CD4-positive, alpha-beta T cell (primary cell): ENCODE measurements at regions not wholly inside any gene's neighbourhood (a gene's known extent, or its start where the extent isn't known, plus 50 kb on each side); places are given as distances from the start of the nearest gene placed in this dataset.

Source experiments
- ATAC-seq: fragments of 200-7000 bp; cut with Tn5 transposase; one replicate; pipeline ENCODE4 v1.10.0; 2022; ENCODE audit warnings: mild to moderate bottlenecking; ENCODE audit not compliant: poor library complexity
- CTCF ChIA-PET: fragments of 350-600 bp; sonication (Branson Sonifier 250); formaldehyde crosslinking; loops from one replicate; lab custom pipeline; 2021; ENCODE audit warnings: antibody characterized with exemption, inconsistent platforms; lab: Charles Lee
- POLR2A ChIA-PET: fragments of 350-600 bp; sonication (Branson Sonifier 250); formaldehyde crosslinking; loops from one replicate; lab custom pipeline; 2021; ENCODE audit warnings: antibody characterized with exemption, inconsistent platforms; lab: Charles Lee
- DNase-seq, 14 experiments: peaks; one replicate each; pipeline ENCODE4 v3.0.0-alpha.2; 2013 to 2020; ENCODE audit warnings: mixed read lengths in 2 of 14
- H3K27ac ChIP-seq, 2 donors: one replicate each; pipeline versions ENCODE4 v1.5.1 to v1.7.0; 2013; ENCODE audit warnings: low read length in 2 of 2, low read depth in 1 of 2, mild to moderate bottlenecking in 1 of 2
- H3K27me3 ChIP-seq, 2 experiments: 1 replicate in 1 of 2; 2 replicates in 1 of 2; pipeline versions ENCODE4 v1.6.1 to v1.7.0; 2013; ENCODE audit warnings: low read length in 2 of 2, control low read depth in 1 of 2, mild to moderate bottlenecking in 1 of 2, moderate library complexity in 1 of 2; ENCODE audit not compliant: insufficient read depth in 2 of 2, control insufficient read depth in 1 of 2
- H3K36me3 ChIP-seq: one replicate; pipeline ENCODE4 v1.6.1; 2013; ENCODE audit warnings: low read length, control low read depth; ENCODE audit not compliant: insufficient read depth
- H3K4me1 ChIP-seq: one replicate; pipeline ENCODE4 v1.6.1; 2013; ENCODE audit warnings: low read length, control low read depth; ENCODE audit not compliant: insufficient read depth
- H3K4me3 ChIP-seq: one replicate; pipeline ENCODE4 v1.5.1; 2013; ENCODE audit warnings: mild to moderate bottlenecking, low read length, moderate library complexity
- H3K9me3 ChIP-seq, 2 experiments: 1 replicate in 1 of 2; 2 replicates in 1 of 2; pipeline versions ENCODE4 v1.6.1 to v1.7.0; 2013; ENCODE audit warnings: low read length in 2 of 2, mild to moderate bottlenecking in 2 of 2, control low read depth in 1 of 2, moderate library complexity in 1 of 2; ENCODE audit not compliant: control insufficient read depth in 1 of 2, insufficient read depth in 1 of 2
- H3K27ac Mint-ChIP-seq: one replicate; pipeline ENCODE4 v1.8.0; 2020; ENCODE audit warnings: mixed read lengths
- H3K27me3 Mint-ChIP-seq: one replicate; pipeline ENCODE4 v1.8.0; 2021; ENCODE audit warnings: mixed read lengths
- H3K36me3 Mint-ChIP-seq: one replicate; pipeline ENCODE4 v1.8.0; 2021; ENCODE audit warnings: low read depth, mixed read lengths
- H3K4me1 Mint-ChIP-seq: one replicate; pipeline ENCODE4 v1.8.0; 2021; ENCODE audit warnings: low read depth, mixed read lengths
- H3K4me3 Mint-ChIP-seq: one replicate; pipeline ENCODE4 v1.8.0; 2020; ENCODE audit warnings: mild to moderate bottlenecking, mixed read lengths
- H3K9me3 Mint-ChIP-seq: one replicate; pipeline ENCODE4 v1.8.0; 2020; ENCODE audit warnings: mixed read lengths
- CTCF ChIP-seq: fragments of 200-600 bp; IDR thresholded peaks from one replicate; pipeline ENCODE4 v1.8.0; 2022; ENCODE audit warnings: antibody characterized with exemption, mild to moderate bottlenecking
- intact Hi-C, 2 experiments: fragments of 100-400 bp; cut with DNase I in 1 of 2; cut with micrococcal nuclease in 1 of 2; formaldehyde crosslinking; loops; one replicate each; pipeline versions ENCODE4 v1.15.1 to v1.9.0; 2023 to 2025; cut with DNase I, micrococcal nuclease

DNA sequence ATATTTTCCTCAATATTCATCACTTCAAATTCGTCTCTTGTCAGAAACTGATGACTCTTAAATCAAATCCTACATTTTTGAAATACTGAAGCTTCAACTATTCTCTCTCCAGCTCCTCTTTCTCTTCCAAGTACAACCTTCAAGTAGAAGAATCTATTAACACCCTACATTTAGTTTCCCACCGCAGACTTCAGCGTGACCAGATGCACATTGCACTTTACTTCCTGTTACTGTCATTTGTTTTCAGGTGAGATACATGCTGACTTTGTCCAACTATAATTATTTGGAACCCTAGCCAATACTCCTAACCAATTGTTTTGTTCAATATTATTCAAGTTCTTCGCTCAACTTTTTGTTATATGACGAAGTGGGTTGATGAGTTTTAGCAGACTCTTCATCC lies 116.0 kb downstream of the MRPL39 start:
- TF ChIP-seq CTCF, result no peak
- no peak overlapping the region for H3K4me3 ChIP-seq
- H3K27me3 Mint-ChIP-seq, result no peaks in the 10 kb centered on the region
- H3K36me3 ChIP-seq, result no peaks in the 10 kb centered on the region
- no peaks in the 10 kb centered on the region for H3K9me3 Mint-ChIP-seq
- ChIA-PET CTCF (no interaction called here), POLR2A (no interaction called here)
- H3K4me1 ChIP-seq, result no peaks in the 10 kb centered on the region
- DNase-seq, result no peak
- no peaks in the 10 kb centered on the region for H3K9me3 ChIP-seq
- intact Hi-C loops, result no loop called here
- no peak overlapping the region for H3K4me3 Mint-ChIP-seq
- H3K27ac ChIP-seq, result no peak overlapping the region
- no peak for ATAC-seq
- H3K27ac Mint-ChIP-seq, result no peak overlapping the region
- H3K4me1 Mint-ChIP-seq, result no peaks in the 10 kb centered on the region
- no peaks in the 10 kb centered on the region for H3K36me3 Mint-ChIP-seq
- H3K27me3 ChIP-seq, result no peaks in the 10 kb centered on the region

- no peak for ATAC-seq
- H3K27ac ChIP-seq, result no peak overlapping the region
- POLR2A ChIA-PET, result no interaction called here
These were observed 116.5 kb downstream of the MRPL39 start for GRCh38 chr21:25490742-25491141.

GRCh38 chr21:25489673-25490072 lies 117.6 kb downstream of the MRPL39 start:
- H3K27ac Mint-ChIP-seq, result no peak overlapping the region
- ATAC-seq, result no peak
- H3K27ac ChIP-seq, result no peak overlapping the region
- no peaks in the 10 kb centered on the region for H3K9me3 ChIP-seq
- H3K36me3 Mint-ChIP-seq, result no peaks in the 10 kb centered on the region
- no peak for TF ChIP-seq CTCF
- POLR2A ChIA-PET, result no interaction called here
- intact Hi-C loops, result no loop called here
- H3K4me3 Mint-ChIP-seq, result no peak overlapping the region
- CTCF ChIA-PET, result no interaction called here
- no peaks in the 10 kb centered on the region for H3K36me3 ChIP-seq
- H3K4me1 ChIP-seq, result no peaks in the 10 kb centered on the region
- no peaks in the 10 kb centered on the region for H3K4me1 Mint-ChIP-seq
- no peaks in the 10 kb centered on the region for H3K9me3 Mint-ChIP-seq
- H3K27me3 ChIP-seq, result no peaks in the 10 kb centered on the region
- H3K27me3 Mint-ChIP-seq, result no peaks in the 10 kb centered on the region
- no peak for DNase-seq
- H3K4me3 ChIP-seq, result no peak overlapping the region

More at GRCh38 chr21:25490742-25491141, 116.5 kb downstream of the MRPL39 start:
- CTCF ChIA-PET, result no interaction called here
- no peak overlapping the region for H3K27ac Mint-ChIP-seq
- Histone ChIP-seq H3K4me3 (no peak overlapping the region), H3K27me3 (no peaks in the 10 kb centered on the region), H3K9me3 (no peaks in the 10 kb centered on the region), H3K4me1 (no peaks in the 10 kb centered on the region), H3K36me3 (no peaks in the 10 kb centered on the region)
- no peak overlapping the region for H3K4me3 Mint-ChIP-seq
- no peaks in the 10 kb centered on the region for H3K9me3 Mint-ChIP-seq
- no peak for DNase-seq
- H3K4me1 Mint-ChIP-seq, result no peaks in the 10 kb centered on the region
- H3K36me3 Mint-ChIP-seq, result no peaks in the 10 kb centered on the region
- TF ChIP-seq CTCF, result no peak
- no peaks in the 10 kb centered on the region for H3K27me3 Mint-ChIP-seq
- intact Hi-C loops, result no loop called here
